HFFc6 (cell line): ENCODE measurements at regions not wholly inside any gene's neighbourhood (a gene's known extent, or its start where the extent isn't known, plus 50 kb on each side); places are given as distances from the start of the nearest gene placed in this dataset.

ENCODE experiments used
- DNase-seq: peaks from one replicate; pipeline ENCODE4 v3.0.0-alpha.2; 2018
- H3K27ac Mint-ChIP-seq: 2 replicates; pipeline ENCODE4 v1.8.0; 2020; ENCODE audit warnings: mild to moderate bottlenecking, mixed read lengths
- H3K27me3 Mint-ChIP-seq: 2 replicates; pipeline ENCODE4 v1.8.0; 2021; ENCODE audit warnings: mild to moderate bottlenecking, moderate library complexity, mixed read lengths; ENCODE audit not compliant: insufficient read depth
- H3K36me3 Mint-ChIP-seq: 2 replicates; pipeline ENCODE4 v1.8.0; 2021; ENCODE audit warnings: low read depth, mixed read lengths
- H3K4me1 Mint-ChIP-seq: 2 replicates; pipeline ENCODE4 v1.8.0; 2020; ENCODE audit warnings: low read depth, mixed read lengths
- H3K4me3 Mint-ChIP-seq: 2 replicates; pipeline ENCODE4 v1.8.0; 2020; ENCODE audit warnings: mild to moderate bottlenecking, moderate library complexity, mixed read lengths
- H3K9me3 Mint-ChIP-seq: 2 replicates; pipeline ENCODE4 v1.8.0; 2020; ENCODE audit warnings: mild to moderate bottlenecking, mixed read lengths
- TF ChIP-seq, protein P1 (sequence below): fragments of 200-600 bp; sonication (generic); IDR thresholded peaks from 2 replicates; pipeline ENCODE4 v1.5.0; 2021; ENCODE audit warnings: antibody characterized with exemption, mild to moderate bottlenecking

DNA sequence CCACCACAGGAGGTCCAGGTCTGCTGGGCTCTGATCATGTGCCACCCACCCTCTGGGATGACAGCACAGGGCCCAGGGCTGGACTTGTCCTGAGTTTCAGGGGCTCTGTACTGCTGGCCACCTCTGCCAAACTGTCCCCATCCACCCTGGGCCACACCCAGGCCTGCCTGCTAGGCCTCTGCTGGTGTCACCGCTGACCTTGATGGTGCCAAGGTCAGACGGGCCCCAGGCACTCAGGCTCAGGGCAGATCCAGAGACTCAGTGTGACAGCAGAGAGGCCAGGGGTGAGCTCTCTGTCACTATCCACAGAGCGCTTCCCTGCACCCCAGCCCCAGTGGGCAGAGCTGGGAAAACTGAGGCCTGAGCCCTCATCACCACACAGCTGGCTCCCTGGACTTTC, 75.6 kb downstream of the RMI2 start:
- TF ChIP-seq, protein P1, sequence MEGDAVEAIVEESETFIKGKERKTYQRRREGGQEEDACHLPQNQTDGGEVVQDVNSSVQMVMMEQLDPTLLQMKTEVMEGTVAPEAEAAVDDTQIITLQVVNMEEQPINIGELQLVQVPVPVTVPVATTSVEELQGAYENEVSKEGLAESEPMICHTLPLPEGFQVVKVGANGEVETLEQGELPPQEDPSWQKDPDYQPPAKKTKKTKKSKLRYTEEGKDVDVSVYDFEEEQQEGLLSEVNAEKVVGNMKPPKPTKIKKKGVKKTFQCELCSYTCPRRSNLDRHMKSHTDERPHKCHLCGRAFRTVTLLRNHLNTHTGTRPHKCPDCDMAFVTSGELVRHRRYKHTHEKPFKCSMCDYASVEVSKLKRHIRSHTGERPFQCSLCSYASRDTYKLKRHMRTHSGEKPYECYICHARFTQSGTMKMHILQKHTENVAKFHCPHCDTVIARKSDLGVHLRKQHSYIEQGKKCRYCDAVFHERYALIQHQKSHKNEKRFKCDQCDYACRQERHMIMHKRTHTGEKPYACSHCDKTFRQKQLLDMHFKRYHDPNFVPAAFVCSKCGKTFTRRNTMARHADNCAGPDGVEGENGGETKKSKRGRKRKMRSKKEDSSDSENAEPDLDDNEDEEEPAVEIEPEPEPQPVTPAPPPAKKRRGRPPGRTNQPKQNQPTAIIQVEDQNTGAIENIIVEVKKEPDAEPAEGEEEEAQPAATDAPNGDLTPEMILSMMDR, result no peak
- Mint-ChIP-seq H3K27ac (no peak overlapping the region), H3K36me3 (no peaks in the 10 kb centered on the region), H3K9me3 (no peaks in the 10 kb centered on the region), H3K27me3 (peaks cover 12% of the 10 kb centered on the region), H3K4me1 (no peaks in the 10 kb centered on the region), H3K4me3 (no peak overlapping the region)
- DNase-seq, result no peak

DNA sequence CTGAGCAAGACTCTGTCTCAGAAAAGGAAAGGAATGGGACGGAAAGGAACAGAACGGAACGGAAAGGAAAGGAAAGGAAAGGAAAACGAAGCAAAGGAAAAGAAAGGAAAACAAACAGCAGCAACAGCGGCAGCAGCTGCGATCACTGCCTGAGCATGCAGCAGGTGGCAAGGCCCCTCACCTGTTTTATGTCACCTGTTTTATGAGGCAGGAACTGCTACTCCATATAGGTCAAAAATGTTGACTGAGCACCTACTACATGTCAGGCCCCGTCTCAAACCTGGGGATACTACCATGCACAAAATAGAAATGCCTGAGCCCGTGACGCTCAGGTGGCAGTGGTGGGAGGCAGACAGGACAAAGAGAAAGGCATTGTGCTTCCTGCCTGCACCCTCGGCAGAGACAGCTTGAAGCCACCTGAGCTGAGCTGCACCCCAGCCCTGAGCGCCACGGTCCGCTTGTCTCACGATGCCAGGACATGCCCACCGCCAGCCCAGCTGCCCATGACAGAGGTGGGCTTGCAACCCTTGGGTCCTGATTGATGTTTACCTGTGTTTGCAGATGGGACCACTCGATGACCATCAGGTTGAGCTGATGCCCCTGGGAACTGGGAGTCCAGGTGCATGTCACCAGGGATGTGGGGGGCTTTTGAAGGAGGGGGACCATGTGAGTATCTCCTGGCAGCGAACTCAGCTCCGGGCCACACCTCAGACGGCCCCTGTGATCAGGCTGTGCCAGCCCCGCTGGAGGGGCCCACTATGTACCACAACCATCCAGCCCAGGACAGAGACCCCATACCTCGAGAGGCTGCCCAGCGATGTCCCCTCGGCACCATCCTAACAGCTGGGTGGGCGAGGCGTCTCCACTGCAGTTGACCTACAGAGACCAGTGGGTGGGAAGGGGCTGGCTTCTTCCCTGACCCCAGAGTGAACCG, 77.4 kb downstream of the RMI2 start:
- Mint-ChIP-seq H3K27ac (no peak overlapping the region), H3K4me3 (no peak overlapping the region), H3K27me3 (peaks cover 10% of the 10 kb centered on the region)

DNA sequence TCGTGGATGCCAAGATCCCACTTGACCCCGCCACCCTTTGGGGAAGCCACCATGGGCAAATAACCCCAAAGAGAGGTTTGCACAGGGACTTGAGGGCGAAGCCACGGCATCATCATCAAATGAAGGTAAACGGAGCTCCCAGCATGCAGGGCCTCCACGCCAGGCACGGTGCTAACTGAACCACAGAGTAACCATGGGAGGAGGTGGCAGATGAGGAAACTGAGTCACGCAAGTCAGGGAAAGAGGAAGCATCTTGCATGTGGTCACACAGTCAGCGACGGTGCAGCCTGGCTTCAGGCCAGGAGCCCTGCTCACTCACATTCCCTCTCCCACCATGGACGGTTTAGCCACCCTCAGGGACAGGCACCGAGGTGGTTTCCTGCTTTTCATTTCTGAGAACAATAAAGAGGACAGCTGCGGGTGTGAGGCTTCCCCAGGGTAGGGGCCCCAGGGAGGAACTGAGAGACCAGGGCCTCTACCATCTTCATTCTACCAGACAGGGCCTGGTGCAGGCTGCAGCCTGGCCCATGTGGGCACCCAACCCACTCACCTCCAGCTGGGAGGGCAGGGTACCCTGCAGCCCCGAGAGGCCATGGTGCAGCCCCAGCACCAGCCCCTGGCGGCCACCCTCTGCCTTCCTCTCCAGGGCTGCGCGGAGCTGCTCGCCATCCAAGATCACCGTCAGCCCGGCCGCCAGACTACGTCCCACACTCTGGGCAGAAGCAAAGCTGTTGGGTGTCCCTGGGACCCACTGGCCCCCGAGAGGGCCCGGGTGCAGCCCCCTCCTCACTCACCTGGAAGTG, 78.3 kb downstream of the RMI2 start:
- Mint-ChIP-seq H3K27ac (no peak overlapping the region), H3K9me3 (no peaks in the 10 kb centered on the region), H3K27me3 (peaks cover 8% of the 10 kb centered on the region), H3K36me3 (no peaks in the 10 kb centered on the region), H3K4me1 (no peaks in the 10 kb centered on the region), H3K4me3 (no peak overlapping the region)
- DNase-seq, result no peak
- TF ChIP-seq, protein P1, result no peak

More for the DNA sequence above, 77.4 kb downstream of the RMI2 start:
- Mint-ChIP-seq H3K36me3 (no peaks in the 10 kb centered on the region), H3K9me3 (no peaks in the 10 kb centered on the region), H3K4me1 (no peaks in the 10 kb centered on the region)
- TF ChIP-seq, protein P1, result no peak
- DNase-seq, result no peak

DNA sequence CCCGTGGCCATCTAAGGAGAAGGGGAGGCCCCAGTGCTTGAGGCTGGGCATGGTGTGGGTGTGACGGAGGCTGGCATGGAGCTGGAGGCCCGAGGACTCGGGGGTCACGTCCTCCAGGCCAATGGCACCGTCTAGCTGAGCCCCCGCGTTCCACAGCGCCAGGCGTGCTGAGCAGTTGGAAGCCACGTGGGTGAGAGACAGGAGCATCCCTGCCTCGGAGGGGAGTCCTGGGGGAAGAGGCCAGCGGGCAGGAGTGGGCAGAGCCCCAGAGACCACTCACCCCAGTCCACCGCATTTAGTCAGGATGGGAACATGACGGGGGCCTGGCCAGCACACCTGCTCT, 78.8 kb downstream of the RMI2 start:
- H3K4me1 Mint-ChIP-seq, result no peaks in the 10 kb centered on the region
- H3K27ac Mint-ChIP-seq, result no peak overlapping the region
- H3K27me3 Mint-ChIP-seq, result peaks cover 8% of the 10 kb centered on the region
- DNase-seq, result no peak
- H3K4me3 Mint-ChIP-seq, result no peak overlapping the region
- no peaks in the 10 kb centered on the region for H3K9me3 Mint-ChIP-seq
- no peaks in the 10 kb centered on the region for H3K36me3 Mint-ChIP-seq
- TF ChIP-seq, protein P1, result no peak

DNA sequence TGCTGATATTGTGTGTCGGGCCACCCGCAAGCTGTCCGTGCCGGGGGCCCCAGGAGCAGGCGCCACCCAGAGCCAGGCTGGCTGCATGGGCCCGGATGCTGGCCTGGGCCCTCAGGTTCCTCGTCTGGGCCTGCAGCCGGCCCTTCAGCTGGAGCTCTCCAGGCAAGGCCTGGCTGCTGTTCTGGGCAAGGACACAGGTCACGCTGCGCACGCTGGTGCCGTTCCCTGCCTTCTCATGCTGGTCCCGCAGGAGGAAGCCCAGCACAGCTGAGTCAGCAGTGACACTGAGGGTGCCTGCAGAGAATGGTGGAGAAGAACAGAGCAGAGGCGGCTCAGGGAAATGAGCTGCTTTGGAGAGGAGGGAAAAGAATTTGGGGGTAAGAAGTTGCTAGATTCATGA, 79.9 kb downstream of the RMI2 start:
- Mint-ChIP-seq H3K9me3 (no peaks in the 10 kb centered on the region), H3K36me3 (no peaks in the 10 kb centered on the region), H3K27me3 (peaks cover 10% of the 10 kb centered on the region), H3K27ac (no peak overlapping the region), H3K4me3 (no peak overlapping the region), H3K4me1 (no peaks in the 10 kb centered on the region)
- TF ChIP-seq, protein P1, result no peak
- DNase-seq, result no peak
